ENCODE measurements at regions not wholly inside any gene's neighbourhood (a gene's known extent, or its start where the extent isn't known, plus 50 kb on each side); places are given as distances from the start of the nearest gene placed in this dataset.
A peak's percentile ranks its signal among the peaks of the same experiment; 100 is the strongest.

DNA sequence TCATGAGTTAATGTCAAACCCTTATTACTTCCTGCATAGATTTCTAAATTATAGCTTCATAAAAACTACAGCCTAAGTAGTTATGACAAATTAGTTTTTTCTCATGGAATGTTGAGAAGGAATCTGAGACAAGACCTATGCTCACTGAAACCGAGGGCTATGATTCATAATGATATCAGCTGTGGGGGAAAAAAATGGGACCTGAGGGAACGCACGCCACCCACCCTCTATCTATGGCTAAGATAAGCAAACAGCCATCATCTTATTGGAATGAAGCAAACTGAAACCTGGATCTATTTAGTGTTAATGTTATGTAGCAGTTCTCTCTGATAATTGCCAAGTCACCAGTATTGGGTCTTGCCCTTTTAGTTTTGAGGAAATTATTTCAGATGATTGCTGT is 906.9 kb upstream of the RAG2 start:
- no peak for DNase-seq (ENCODE audit: low spot score)
- in situ Hi-C loops (cut with MboI; ENCODE audit: low sequenced_read_pairs, unreplicated experiment) = no loop called here
- TF ChIP-seq, protein P1, sequence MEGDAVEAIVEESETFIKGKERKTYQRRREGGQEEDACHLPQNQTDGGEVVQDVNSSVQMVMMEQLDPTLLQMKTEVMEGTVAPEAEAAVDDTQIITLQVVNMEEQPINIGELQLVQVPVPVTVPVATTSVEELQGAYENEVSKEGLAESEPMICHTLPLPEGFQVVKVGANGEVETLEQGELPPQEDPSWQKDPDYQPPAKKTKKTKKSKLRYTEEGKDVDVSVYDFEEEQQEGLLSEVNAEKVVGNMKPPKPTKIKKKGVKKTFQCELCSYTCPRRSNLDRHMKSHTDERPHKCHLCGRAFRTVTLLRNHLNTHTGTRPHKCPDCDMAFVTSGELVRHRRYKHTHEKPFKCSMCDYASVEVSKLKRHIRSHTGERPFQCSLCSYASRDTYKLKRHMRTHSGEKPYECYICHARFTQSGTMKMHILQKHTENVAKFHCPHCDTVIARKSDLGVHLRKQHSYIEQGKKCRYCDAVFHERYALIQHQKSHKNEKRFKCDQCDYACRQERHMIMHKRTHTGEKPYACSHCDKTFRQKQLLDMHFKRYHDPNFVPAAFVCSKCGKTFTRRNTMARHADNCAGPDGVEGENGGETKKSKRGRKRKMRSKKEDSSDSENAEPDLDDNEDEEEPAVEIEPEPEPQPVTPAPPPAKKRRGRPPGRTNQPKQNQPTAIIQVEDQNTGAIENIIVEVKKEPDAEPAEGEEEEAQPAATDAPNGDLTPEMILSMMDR (IDR thresholded peaks at IDR 0.05; ENCODE audit: borderline replicate concordance, control extremely low read depth, extremely low read depth, insufficient read depth, missing control alignments) = no peak

DNA sequence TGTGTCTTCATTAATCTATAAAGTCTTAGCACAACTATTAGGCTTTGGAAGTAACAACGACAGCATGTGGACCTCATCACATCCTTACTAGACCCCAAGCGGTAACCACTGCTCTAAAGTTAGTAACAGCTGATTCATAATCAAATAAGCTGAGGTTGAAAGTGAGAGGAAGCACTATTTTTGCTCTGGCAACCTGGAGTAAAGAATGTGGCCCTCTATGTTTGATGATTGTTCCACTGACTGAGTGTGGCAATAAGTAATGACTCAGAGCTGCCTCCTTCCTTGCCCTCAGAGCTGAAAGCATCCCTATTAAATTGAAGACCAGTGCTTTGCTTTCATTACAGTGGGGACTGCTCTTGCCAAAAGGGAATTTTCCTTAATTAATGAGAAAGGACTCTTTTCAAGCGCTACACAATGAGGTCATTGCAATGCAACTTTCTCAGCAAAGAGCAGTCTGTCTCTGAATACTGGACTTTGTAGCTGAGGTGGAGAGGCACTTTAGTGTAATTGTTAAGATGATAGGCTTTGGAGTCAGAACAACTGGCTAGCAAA is 906.1 kb upstream of the RAG2 start:
- in situ Hi-C loops (cut with MboI; ENCODE audit: low sequenced_read_pairs, unreplicated experiment) = no loop called here
- TF ChIP-seq, protein P1 (IDR thresholded peaks at IDR 0.05; ENCODE audit: borderline replicate concordance, control extremely low read depth, extremely low read depth, insufficient read depth, missing control alignments) = no peak
- DNase-seq (ENCODE audit: low spot score) = peak; percentile 37

DNA sequence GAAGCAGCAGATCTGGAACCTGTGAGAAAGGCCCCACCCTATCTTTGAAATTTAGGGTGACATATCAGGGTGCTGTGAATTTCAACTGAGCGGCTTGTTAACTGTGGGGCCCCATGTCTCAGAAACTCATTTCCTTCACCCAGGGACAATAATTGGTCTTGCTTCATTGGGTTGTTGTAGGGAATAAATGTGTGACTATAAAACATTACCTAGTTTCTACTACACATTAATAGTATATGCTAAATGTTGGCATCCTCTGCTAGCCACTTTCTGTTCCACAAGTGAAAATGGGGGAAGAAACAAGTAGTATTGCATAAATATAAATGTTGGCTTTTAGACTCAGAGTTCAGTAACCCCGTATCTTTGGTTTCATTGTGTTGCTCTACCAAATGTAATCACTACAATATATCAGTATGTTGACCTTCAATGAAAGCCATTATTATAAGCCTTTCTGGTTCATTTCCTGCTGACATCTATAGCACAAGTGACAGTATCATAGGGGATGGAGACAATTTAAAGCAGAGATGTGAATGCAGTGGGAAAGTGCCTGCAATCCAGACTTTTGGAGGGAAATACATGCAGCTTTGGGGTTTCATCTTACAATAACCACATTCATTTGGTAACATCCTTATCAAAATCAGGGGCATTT is 905.5 kb upstream of the RAG2 start:
- no peak for DNase-seq (ENCODE audit: low spot score)
- in situ Hi-C loops (cut with MboI; ENCODE audit: low sequenced_read_pairs, unreplicated experiment) = no loop called here
- TF ChIP-seq, protein P1 (IDR thresholded peaks at IDR 0.05; ENCODE audit: borderline replicate concordance, control extremely low read depth, extremely low read depth, insufficient read depth, missing control alignments) = no peak

DNA sequence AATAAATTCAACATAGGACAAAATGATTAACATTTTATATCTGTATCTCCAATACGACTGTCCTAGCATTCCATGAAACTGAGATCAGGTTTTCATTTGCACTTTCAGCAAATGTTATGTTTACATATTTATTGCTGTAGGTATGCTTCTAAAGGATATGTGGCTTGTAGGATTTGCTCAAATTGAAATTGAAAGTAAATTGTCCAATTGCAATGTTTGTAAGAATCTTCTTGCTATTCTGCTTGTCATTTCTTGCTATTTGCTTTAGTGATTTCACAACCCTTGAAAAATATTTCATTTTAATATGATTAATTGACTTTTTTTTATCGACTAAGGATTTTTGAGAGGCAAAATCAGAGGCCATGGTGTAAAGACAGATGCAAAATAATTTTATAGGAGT is 904.2 kb upstream of the RAG2 start:
- TF ChIP-seq, protein P1 (IDR thresholded peaks at IDR 0.05; ENCODE audit: borderline replicate concordance, control extremely low read depth, extremely low read depth, insufficient read depth, missing control alignments) = no peak
- in situ Hi-C loops (cut with MboI; ENCODE audit: low sequenced_read_pairs, unreplicated experiment) = no loop called here
- peak; percentile 16 for DNase-seq (ENCODE audit: low spot score)

DNA sequence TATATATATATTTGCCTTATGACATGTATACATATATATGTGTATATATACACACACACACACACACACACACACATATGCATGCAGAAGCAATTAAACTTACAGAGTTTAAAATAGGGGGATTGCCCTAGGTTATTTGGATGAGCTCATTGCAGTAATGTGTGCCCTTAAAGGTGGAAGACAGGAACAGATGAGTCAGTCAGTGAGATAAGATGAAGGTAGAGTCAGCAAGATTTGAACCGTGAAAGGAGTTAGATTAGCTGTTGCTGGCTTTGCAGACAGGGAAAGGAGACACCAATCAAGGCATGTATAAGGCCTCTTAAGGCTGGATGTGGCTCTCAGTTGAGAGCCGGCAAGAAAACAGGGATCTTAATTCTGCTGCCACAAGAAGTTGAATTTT is 902.4 kb upstream of the RAG2 start:
- TF ChIP-seq, protein P1 (IDR thresholded peaks at IDR 0.05; ENCODE audit: borderline replicate concordance, control extremely low read depth, extremely low read depth, insufficient read depth, missing control alignments) = no peak
- in situ Hi-C loops (cut with MboI; ENCODE audit: low sequenced_read_pairs, unreplicated experiment) = no loop called here
- DNase-seq (ENCODE audit: low spot score) = no peak

DNA sequence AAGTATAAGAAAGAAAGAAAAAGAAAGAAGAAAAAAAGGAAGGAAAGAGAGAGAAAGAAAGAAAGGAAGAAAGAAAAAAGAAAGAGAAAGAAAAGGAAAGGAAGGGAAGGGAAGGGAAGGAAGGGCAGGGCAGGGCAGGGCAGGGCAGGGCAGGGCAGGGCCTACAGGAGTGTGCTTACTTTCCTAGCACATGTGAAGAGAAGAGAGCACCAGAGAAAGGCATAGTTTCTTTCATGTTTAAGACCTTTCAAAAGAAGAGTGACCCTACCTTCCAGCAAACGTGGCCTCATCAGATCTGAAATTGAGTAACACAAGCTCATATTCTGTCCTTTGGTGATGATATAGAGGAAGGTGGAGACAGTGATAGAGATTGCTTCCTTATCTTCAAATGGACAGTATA is 899.3 kb upstream of the RAG2 start:
- DNase-seq (ENCODE audit: low spot score) = no peak
- in situ Hi-C loops (cut with MboI; ENCODE audit: low sequenced_read_pairs, unreplicated experiment) = no loop called here
- TF ChIP-seq, protein P1 (IDR thresholded peaks at IDR 0.05; ENCODE audit: borderline replicate concordance, control extremely low read depth, extremely low read depth, insufficient read depth, missing control alignments) = no peak

Measured in GM13976 (cell line).